ENCODE measurements at regions not wholly inside any gene's neighbourhood (a gene's known extent, or its start where the extent isn't known, plus 50 kb on each side); places are given as distances from the start of the nearest gene placed in this dataset.

DNA sequence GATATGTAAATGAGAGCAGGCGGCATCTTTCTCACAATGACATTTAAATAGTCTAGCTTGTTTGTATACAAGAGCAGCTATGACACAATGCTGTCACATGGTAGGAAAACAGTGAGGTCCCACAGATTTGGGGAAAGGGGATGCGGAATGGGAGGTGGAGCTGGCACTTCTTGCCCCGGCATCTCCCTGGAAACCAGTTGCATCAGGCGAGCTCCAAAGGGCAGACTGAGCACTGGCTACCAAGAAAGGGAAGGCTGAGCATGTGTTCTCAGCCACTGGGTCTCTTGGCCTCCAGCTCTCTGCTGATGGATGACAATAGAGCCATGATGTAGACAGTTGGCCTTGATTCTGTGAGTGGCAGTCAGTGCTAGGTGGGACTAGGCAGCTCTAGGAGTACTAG lies 109.0 kb downstream of the UCHL1 start (continued):
- TF ChIP-seq IRF5 (IDR thresholded peaks at IDR 0.05; ENCODE audit: borderline replicate concordance) (no peak), SMARCA5 (IDR thresholded peaks at IDR 0.05) (no peak), REST (IDR thresholded peaks at IDR 0.05; ENCODE audit: low read depth, low read length) (no peak), ZNF592 (IDR thresholded peaks at IDR 0.05) (no peak)
